Middle frontal gyrus (tissue), 1 donor: ENCODE measurements at regions not wholly inside any gene's neighbourhood (a gene's known extent, or its start where the extent isn't known, plus 50 kb on each side); places are given as distances from the start of the nearest gene placed in this dataset.

ENCODE experiments used
- DNase-seq: peaks from one replicate; pipeline ENCODE4 v3.0.0-alpha.2; 2015; ENCODE audit warnings: low spot score; ENCODE audit errors: extremely low spot score

- DNase-seq: no peak
These were observed 115.1 kb upstream of the REG3G start for GRCh38 chr2:78910376-78910775.

DNA sequence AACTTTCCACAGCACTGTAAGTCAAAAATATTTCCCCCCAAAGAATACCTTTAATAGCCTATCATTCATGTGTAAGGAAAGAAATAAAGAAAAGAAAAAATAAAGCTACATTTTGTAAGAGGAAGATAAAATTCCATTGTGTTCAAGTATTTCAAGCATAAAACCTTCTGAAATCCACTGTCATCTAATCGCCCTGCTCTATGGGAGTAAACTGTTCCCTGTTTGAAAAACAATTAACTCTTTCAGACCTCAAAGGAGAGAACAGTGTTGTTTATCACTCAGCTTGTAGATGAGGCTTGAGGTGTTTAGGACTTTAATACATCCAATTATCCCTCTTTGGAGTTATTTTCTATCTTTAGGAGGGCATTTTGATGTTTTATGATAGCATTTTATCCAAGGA, 112.2 kb upstream of the REG3G start:
- DNase-seq: no peak

DNA sequence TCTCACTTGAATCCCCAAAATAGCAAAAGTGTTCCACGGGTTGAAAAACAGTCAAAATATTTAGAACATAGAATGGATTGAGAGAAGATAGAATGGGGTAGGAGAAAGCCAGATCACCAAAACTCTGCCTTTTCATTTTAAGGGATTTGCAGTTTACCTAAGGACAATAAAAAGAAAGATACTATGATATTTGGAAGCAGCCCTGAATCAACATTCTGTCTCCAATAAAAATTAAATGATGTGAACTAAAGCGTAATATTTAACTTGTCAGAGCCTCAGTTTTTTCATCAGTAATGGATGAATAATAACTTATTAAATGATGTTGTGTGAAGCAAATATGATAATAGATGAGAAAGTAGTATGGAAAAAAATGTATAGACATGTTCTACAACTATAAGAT, 100.2 kb upstream of the REG3G start:
- no peak for DNase-seq

- no peak for DNase-seq
These were observed 97.0 kb upstream of the REG3G start for GRCh38 chr2:78928502-78928901.

DNA sequence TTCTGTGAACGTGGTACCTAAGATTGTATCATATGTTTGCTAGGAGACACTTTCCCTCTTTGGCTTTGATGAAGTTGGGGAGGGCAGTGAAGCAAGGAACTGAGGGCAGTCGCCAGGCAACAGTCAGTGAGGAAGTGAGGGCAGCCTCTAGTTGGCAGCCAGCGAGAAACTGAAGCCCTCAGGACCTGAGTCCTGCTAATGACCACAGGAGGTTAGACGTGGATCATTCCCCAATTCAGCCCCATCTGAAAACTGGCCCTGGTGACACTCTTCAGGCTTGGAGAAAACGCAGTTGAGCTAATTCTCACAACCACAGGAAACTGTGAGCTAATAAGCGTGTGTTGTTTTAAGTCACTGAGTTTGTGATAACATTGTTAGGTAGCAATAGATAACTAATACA, 84.5 kb upstream of the REG3G start:
- no peak for DNase-seq

DNA sequence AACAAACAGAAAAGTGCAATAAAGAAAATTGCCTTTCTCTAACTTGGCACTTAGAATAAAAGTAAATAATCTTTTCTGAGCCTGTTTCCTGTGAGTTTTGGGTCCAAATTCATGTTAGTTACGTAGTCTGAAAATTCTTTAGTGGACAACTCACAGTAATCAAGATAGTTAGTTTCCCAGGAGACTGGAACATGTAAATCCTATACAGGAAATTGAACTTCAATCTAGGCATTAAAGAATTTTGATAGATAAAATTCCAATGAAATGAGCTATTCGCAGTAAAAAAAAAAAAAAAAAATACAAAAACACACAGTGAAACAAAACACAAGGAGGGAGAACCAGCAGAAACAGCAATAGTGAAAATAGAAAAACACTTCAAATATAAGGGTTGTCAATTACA, 83.8 kb upstream of the REG3G start:
- DNase-seq: no peak

- DNase-seq: no peak
These were observed 61.6 kb upstream of the REG3G start for GRCh38 chr2:78963881-78964280.

DNA sequence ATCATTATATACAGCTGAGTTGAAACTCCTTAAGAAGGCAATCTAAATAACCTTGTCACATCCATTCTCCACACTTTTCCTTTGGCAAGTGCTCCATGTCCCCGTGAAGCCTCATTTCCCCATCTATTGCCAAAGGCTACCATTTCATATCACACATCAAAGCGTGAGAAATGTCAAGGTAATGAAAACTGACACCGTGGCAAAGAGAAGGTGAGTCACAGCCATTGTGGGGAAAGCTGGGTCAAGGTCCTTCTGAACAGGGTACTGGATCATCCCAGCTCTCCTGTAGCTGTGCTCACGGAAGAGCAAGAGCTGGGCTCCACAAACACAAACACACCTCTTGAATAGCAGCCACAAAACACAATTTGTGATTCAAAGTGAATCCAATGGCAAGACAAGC, 58.2 kb upstream of the REG3G start:
- DNase-seq: no peak

DNA sequence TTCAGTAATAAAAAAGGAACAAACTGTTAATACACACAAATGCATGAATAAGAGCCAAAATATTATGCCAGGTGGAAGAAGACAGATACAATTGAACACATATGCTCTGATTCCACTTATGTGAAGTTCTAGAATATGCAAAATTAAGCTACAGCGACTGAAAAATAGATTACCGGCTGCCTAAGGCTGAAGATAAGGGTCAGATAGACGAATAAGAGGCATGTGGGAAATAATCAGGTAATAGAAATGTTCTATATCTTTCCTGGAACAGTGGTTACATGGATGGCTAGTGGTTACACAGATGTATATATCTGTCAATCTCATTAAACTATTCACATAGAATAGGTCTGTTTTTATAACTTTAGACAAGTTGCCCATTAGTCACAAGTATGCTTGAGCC, 51.9 kb upstream of the REG3G start:
- DNase-seq: no peak
